Medulla oblongata (tissue), 1 donor: ENCODE measurements at regions not wholly inside any gene's neighbourhood (a gene's known extent, or its start where the extent isn't known, plus 50 kb on each side); places are given as distances from the start of the nearest gene placed in this dataset.
"Not testable (repeated sequence)": the region's sequence is repeated elsewhere in the genome, so short reads cannot be mapped to it uniquely, and the experiment has no call there.

Experiments
- DNase-seq: peaks from one replicate; pipeline ENCODE4 v3.0.0-alpha.2; 2015; ENCODE audit errors: extremely low spot score

DNA sequence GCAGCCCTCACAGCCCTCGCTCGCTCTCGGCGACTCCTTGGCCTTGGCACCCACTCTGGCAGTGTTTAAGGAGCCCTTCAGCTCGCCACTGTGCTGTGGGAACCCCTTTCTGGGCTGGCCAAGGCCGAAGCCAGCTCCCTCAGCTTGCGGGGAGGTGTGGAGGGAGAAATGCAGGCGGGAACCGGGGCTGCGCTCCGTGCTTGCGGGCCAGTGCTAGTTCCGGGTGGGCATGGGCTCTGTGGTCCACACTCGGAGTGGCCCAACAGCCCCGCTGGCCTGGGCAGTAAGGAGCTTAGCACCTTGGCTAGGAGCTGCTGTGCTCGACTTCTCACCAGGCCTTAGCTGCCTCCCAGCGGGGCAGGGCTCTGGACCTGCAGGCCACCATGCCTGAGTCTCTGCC, 192.6 kb downstream of the COX18 start:
- DNase-seq, result no peak

DNA sequence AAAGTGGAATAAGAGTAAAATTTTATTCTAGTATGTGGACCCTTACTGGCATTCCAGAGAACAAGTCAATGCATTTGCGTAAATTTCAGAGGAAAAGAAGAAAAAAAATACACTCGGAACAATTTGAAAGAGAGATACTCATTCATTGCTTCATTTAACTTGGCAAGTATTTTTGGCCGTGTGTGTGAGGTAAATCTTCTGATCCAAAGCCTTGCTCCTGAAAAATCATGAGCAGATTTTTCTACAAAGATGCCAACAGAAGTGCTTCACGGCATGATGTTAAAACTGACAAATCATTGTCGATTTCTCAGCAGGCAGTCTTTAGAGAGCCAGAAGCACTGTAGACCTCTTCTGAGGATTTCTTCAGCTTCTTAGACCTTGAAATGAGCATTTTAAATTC, 194.0 kb downstream of the COX18 start:
- DNase-seq, result no peak

DNA sequence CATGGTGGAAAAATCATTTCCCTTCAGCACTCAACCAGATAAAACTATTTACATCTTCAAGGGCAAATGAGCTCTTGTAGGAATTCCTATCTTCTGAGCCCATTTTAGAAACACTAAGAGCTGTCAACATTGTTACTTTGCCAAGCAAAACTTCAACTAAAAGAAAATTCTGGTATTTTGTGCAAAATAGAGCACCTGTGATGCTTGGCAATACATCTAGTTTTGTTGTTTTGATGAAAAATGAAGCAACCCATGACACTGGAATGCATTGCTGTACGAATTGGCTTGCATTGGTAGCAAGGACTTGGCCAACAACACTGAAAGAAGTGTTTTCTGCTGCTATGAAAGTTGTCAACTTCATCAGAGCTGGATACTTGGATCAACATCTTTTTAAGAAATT, 194.4 kb downstream of the COX18 start:
- DNase-seq, result no peak

DNA sequence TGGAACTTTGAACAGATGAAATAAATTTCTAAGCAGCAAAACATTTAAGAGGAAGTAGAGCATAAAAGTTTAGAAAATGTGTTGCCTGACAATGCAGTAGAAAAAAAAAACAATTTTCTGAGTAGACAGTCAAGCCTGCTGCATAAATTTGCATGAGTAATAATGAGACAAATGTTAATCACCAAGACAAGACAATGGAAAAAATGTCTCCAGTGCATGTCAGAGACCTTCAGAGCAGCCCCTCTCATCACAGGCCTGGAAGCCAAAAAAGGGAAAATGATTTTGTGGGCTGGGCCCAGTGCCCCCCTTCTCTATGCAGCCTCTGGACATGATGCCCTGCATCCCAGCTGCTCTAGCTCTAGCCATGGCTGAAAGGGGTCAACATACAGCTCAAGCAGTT, 204.6 kb downstream of the COX18 start:
- no peak for DNase-seq

DNA sequence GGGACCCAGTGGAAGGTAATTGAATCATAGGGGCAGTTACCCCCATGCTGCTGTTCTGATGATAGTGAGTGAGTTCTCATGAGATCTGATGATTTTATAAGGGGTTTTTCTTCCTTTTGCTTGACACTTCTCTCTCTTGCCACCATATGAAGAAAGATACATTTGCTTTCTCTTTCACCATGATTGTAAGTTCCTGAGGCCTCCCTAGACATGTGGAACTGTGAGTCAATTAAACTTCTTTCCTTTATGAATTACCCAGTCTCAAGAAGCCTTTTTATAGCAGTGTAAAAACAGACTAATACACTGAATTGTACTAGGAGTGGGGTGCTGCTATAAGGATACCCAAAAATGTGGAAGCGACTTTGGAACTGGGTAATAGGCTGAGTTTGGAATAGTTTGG, 205.2 kb downstream of the COX18 start:
- not testable (repeated sequence) for DNase-seq

DNA sequence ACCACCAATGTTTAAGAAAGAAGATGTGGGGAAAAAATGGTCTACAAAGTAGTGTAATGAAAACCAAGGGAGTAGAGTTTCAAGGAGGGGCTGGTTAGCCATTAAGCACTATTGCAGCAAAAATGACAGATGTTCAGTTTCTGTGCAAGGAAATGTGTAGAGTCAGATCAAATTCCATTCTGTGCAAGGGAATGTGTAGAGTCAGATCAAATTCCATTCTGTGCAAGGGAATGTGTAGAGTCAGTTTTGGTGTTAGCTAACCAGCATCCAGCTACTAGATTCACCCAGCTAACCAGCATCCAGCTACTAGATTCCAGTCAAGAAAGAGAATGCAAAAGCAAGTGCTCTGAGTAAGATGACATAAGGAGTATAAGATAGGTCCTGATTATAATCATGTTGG, 208.8 kb downstream of the COX18 start:
- no peak for DNase-seq

DNA sequence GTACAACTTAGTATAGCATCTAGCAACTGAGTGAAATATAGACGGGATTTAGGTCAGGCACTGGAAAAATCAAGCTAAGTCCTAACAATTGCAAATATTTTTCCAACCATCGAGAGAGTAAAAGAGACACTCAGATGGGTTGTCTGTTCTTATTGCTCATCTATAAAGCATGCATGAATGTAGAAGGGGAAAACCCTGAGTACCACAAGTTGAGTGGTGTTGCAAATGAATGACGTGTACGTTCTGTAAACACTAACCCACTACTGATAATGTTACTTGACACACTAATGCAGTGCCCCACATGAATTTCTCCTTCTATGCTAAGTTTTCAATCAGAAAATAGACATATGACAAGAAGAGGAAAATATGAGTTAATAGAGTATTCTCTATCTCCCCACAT, 211.2 kb downstream of the COX18 start:
- no peak for DNase-seq

DNA sequence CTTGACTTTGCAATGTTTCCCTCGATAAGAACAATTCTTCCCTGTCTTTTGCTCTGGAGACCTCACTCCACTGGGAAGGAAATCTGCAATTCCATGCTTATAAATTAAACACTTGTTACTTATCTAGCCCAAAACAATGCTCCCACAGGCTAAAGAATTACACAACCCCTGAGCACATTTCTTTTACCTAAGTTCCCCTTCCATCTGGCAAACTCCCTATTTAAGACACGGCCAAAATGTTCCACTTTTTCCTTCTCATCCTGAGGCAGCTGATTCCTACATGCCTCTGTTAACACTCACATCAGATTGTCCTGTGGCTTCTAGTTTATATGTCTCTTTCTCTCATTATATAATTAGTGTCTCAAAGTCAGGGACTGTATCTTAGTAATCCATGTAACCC, 211.7 kb downstream of the COX18 start:
- no peak for DNase-seq

DNA sequence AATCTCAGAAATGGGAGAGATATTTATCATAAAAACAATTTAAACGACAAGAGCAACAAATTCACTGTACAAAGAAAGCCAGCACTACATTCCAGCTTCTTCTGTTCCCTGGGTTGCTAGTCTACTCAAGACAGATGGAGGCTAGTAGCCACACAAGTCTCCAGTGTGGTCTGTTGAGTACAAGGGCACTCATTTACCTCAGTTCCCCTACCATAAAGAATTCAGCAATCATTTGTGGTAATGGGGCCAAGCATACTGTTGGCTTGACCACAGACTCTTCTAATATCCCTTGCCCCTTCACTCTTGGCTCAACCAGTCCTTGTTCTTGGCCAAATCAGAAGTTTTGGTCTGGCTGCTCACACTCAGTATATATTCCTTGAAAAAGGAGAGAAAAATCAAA, 212.3 kb downstream of the COX18 start:
- no peak for DNase-seq

DNA sequence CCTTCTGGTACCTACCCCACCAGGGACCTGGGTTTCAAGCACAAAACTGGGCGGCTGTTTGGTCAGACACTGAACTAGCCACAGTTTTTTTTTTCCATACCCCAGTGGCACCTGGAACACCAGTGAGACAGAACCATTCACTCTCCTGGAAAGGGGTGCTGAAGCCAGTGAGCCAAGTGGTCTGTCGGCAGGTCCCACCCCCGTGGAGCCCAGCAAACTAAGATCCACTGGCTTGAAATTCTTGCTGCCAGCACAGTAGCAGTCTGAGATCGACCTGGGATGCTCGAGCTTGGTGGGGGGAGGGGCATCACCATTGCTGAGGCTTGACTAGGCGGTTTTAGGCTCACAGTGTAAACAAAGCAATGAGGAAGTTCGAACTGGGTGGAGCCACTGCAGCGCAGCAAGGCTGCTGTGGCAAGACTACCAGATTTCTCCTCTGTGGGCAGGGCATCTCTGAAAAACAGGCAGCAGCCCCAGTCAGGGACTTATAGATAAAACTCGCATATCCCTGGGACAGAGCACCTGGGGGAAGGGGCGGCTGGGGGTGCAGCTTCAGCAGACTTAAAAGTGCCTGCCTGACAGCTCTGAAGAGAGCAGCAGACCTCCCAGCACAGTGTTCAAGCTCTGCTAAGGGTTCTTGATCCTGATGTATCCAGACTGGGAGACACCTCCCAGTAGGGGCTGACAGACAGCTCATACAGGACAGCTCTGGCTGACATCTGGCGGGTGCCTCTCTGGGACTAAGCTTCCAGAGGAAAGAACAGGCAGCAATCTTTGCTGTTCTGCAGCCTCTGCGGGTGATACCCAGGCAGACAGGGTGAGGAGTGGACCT, 223.0 kb downstream of the COX18 start:
- no peak for DNase-seq

DNA sequence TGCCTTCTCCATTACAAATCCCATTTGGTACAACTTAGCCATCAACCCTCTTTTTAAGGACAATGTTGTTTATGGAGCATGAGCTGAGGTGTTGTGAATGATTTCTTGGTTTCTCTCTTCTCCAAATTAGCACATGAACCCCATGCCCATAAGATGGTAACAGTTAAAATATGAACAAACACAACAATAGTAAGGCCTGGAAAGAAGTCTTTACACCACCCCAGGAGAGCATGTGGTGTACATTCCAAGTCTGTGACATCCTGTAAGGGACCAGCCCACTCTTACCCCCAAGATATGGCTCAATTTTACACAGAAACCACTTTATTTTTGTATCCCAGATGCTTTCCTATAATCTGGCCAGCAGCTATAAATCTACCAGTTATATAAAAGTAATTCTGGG, 226.1 kb downstream of the COX18 start:
- no peak for DNase-seq

DNA sequence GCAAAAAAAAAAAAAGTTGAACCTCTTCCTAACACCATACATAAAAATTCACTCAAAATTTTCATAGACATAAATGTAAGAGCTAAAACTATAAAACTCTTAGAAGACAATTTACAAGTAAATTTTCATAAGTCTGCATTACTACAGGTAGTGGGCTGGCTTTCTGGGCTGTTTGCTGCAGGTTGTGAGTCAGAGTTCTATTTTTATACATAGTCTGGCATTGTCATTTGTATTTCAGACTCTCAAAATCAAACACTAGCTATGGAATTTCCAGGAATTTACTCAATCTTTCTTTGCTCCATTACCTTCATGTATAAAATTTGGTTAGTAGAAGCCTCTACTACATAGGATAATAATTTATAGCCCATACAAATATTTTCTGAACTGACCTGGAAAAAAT, 227.2 kb downstream of the COX18 start:
- no peak for DNase-seq

DNA sequence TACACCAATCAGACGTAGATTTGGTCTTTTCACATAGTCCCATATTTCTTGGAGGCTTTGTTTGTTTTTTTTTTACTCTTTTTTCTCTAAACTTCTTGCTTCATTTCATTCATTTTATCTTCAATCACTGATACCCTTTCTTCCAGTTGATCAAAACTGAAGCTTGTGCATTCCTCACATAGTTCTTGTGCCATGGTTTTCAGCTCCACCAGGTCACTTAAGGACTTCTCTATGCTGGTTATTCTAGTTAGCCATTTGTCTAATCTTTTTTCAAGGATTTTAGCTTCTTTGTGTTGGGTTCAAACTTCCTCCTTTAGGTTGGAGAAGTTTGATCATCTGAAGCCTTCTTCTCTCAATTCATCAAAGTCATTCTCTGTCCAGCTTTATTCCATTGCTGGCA, 229.3 kb downstream of the COX18 start:
- DNase-seq, result not testable (repeated sequence)

DNA sequence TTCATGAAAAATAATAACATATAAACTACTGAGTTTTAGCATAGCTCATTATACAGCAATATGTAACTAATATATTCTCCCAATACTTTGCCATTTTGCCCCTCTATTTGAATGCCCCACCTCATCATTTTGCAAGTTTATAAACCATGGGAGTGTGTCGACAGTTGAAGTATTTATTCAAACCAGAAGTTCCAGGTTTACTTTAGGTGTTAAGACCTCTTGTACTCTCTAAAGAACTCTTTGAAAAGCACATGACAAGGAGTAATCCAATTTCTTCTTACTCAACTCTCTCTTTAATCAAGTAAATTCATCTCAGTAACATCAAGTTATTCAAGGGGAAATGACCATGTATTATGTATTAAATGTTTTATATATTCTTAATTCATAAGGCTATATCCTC, 240.7 kb downstream of the COX18 start:
- DNase-seq, result no peak

DNA sequence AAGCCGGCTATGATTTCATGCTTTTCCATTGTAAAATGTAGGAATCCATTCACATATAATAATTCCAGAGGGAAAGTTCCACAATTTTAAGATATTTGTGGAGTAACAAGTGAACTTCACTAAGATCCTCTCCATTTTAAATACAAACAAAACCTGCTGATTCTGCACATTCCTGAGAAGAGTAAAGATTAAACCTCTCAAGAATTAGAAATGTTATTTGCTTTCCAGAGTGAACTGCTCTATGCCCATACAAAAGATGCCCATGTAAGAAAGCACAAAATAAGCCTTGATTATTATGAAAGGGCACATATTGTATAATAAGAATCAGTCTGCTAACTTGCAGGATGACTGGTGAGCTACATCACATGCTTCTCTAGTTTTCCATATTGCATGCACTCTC, 241.5 kb downstream of the COX18 start:
- DNase-seq, result no peak

DNA sequence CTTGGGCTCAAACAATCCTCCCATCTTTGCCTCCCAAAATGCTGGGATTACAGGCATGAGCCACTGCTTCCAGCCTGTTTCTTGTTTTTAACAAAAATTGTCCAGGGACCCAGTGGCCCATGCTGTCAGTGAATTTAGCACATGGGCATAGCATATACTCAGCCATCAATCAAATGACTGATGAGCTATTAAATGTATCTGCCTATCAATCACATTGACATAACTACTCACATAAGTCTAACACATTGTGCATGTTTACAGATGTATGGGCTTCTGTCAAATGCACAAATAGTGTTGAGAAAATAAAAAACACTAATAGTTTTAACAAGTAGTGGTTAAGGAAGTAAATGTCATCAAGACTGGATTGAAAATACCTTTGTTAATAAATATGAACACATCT, 249.4 kb downstream of the COX18 start:
- no peak for DNase-seq

DNA sequence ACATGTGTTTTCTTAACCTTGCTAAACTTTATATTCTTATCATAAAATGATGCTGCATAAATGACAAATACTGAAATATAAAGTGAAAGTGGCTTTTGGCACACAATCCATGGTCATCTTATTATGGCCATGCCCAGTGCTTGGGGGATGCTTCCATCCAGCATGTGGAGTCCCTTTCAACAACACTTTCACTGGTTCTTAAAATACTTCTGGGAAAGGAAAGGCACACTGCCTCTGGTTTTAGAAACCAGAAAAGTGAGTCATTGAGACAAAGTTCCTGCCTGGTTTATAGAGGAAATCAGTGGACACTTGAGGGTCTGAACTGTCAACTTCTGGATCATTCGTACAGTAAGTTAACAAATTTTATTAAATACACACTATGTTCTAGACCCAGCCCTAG, 248.0 kb upstream of the ADAMTS3 start:
- no peak for DNase-seq

DNA sequence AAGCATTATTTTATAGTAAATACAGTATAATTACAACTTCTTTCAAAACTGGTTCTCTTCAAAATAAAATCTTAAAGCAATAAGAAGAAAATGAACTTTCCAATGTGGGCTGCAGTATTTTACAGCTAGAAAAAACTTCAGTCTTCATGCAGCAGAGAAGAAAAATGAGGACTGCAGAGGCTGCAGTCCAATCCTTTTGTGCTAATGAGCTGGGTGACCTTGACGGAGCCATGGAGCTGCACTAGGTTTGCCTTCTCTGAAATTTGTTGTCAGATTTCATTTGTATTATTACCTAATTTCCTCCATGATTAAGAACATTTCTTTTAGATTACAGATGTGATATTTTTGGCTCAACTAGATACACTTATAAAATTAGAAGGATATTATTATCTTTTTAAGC, 245.2 kb upstream of the ADAMTS3 start:
- no peak for DNase-seq

DNA sequence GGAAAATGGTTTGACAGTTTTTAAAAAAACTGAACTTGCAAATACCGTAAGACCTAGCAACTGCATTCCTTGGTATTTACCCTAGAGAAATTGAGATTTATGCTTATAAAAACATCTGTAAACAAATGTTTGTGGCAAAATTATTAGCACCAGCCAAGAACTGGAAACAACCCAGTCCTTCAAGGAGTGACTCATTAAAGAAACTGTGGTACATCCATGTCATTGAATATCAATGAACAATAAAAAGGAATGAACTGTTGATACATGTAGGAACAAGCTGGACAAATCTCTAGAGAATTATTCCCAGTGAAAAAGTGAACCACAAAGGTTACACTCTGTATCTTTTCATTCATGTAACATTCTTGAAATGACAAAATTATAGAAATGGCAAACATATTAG, 240.2 kb upstream of the ADAMTS3 start:
- no peak for DNase-seq

DNA sequence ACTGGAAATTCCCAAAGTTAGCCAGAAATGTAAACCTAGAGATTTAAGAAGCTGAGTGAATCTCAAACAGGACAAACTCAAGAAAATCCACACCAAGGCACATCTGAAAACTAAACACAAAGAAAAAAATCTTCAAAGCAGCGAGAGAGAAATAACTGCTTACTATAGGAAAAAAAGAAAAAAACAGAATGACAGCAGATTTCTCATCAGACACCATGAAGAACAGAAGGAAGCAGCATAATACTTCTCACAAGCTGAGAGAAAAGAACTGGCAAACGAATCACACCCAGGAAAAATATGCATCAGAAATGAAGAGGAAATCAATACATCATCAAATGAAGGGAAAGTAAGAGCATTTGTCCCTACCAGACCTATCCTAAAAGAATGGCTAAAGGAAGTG, 236.3 kb upstream of the ADAMTS3 start:
- DNase-seq, result no peak

DNA sequence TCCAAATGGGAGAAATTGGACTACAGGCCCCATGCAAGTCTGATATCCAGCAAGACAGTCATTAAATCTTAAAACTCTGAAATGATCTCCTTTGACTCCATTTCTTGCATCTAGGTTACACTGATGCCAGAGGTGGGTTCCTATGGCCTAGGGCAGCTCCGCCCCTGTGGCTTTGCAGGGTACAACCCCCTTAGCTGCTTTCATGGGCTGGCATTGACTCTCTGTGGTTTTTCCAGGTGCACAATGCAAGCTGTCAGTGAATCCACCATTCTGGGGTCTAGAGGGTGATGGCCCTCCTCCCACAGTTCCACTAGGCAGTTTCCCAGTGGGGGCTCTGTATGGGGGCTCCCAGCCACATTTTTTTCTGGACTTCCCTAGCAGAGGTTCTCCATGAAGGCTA, 228.5 kb upstream of the ADAMTS3 start:
- DNase-seq, result no peak

DNA sequence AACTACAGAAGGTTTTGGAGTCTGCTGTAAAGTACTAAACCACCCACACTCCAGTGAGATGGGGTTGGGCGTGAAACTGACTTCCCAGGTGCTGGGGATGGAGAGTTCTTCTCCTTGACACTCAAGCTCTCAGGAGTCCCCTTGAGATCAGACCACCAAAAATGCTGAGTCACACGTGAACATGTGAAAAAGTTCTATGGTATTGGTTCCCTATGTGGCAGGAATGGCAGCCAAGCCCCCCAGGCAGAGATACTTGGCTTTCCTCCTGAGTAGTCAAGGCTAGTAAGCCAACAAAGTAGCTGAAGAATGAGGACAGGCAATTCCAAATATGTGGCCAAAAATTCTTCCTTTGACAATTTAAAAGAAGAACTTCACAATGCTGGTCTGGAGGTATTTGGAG, 222.0 kb upstream of the ADAMTS3 start:
- DNase-seq, result no peak

DNA sequence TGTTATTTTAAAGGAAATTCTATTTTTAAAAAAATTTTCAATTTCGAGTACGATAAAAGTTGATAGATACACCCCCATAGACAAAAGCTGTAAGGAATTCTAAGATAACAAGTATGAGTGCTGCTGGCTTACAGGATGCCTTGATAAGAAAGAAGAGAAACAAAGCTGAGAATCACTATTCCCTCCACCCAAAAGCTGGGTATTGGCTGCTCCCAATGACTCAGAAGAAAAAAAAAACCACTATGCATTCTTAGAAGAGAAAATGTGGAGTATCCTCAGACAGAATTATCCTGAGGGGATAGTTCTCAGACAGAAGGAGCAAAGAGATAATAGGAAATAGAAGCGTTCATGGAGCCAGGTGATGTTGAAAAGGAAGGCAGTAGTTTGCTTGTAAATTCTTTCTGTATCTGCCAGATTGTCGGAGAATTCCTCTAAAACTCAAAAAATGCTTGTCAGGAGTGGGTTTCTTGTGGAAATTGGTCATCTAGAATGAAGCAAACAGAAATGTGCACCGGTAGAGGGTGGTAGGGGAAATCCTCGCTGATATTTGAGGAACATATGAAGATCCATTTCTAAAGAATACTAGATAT, 217.5 kb upstream of the ADAMTS3 start:
- no peak for DNase-seq

DNA sequence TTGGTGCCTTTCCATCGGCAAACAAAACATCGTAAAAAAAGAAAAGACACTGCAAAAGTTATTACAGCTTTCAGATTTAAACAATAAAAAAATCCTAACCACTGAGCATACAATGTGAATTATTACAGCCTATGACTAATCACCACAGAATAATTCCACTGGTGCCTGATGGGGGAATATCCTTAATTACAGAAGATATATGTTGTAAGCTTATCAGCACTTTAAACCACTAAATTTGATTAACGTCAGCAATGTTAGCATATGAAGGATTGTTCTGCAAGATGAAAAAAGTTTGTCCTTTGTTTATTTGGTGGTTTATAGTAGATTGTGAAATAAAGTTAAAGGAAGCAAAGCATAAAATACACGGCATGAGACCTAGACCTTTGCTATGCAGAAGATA, 210.2 kb upstream of the ADAMTS3 start:
- DNase-seq, result no peak
